GM19240 (cell line): ENCODE measurements at regions not wholly inside any gene's neighbourhood (a gene's known extent, or its start where the extent isn't known, plus 50 kb on each side); places are given as distances from the start of the nearest gene placed in this dataset.
A peak's percentile ranks its signal among the peaks of the same experiment; 100 is the strongest.
"Not testable (repeated sequence)": the region's sequence is repeated elsewhere in the genome, so short reads cannot be mapped to it uniquely, and the experiment has no call there.

Experiments
- DNase-seq: peaks from one replicate; pipeline ENCODE4 v3.0.0; 2011; ENCODE audit warnings: low spot score; ENCODE audit not compliant: insufficient read length

DNA sequence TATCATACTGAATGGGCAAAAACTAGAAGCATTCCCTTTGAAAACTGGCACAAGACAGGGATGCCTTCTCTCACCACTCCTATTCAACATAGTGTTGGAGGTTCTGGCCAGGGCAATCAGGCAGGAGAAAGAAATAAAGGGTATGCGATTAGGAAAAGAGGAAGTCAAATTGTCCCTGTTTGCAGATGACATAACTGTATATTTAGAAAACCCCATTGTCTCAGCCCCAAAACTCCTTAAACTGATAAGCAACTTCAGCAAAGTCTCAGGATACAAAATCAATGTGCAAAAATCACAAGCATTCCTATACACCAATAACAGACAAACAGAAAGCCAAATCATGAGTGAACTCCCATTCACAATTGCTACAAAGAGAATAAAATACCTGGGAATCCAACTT is 52.5 kb upstream of the CCDC71L start:
- not testable (repeated sequence) for DNase-seq

DNA sequence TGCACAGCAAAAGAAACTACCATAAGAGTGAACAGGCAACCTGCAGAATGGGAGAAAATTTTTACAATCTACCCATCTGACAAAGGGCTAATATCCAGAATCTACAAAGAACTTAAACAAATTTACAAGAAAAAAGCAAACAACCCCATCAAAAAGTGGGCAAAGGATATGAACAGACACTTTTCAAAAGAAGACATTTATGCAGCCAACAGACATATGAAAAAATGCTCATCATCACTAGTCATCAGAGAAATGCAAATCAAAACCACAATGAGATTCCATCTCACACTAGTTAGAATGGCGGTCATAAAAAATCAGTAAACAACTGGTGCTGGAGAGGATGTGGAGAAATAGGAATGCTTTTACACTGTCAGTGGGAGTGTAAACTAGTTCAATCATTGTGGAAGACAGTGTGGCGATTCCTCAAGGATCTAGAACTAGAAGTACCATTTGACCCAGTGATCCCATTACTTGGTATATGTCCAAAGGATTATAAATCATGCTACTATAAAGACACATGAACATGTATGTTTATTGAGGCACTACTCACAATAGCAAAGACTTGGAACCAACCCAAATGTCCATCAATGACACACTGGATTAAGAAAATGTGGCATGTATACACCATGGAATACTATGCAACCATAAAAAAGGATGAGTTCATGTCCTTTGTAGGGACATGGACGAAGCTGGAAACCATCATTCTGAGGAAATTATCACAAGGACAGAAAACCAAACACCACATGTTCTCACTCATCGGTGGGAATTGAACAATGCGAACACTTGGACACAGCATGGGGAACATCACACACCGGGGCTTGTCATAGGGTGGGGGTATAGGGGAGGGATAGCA is 53.9 kb upstream of the CCDC71L start:
- DNase-seq: not testable (repeated sequence)

DNA sequence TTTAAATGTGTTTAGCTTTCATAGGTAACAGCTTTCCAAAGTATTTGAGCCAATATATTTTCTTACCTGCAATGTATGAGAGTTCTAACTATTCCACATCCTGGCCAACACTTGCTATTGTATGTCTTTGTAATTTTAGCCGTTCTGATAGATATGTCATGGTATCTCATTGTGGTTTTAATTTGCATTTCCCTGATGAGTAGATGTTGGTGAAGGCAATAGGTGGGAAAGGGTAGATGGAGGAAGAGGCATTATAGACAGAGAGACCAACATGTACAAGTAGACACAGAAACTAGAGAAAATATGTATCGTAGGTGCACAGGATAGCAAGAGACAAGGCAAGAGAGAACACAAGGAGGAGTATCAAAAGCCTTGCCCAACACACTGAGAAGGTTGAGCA is 54.8 kb upstream of the CCDC71L start:
- DNase-seq: no peak

DNA sequence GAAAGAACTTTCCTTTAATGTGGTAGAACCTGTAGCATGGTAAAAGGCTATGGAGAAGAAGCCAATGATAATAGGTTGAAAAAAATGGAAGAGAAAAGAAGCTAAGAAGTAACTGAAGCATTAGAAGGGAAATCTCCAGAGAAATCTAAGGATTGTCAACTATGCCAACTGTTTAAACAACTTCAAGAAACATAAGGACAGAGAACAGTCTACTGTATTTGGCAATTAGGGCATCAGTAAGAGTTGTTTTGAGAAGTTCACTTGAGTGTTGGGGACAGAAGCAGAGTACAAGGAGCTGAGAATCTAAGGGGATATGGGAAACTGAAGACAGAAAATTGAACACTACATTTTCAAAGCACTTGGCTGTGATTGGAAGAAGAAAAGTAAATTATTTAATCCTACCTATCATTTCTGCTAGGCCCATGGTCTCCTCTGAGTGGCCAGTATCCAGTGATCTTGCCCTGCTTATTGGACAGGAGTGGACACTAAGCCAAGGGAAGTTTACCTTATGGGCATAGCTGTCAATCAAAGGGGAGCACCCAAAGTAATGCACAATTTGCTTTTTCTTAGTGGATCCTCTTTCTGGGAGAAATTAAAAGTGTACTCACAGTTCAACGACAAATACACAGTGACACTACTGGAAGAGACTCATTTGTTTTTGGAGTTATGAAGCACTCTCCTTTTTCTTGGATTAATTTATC is 56.4 kb upstream of the CCDC71L start:
- no peak for DNase-seq

DNA sequence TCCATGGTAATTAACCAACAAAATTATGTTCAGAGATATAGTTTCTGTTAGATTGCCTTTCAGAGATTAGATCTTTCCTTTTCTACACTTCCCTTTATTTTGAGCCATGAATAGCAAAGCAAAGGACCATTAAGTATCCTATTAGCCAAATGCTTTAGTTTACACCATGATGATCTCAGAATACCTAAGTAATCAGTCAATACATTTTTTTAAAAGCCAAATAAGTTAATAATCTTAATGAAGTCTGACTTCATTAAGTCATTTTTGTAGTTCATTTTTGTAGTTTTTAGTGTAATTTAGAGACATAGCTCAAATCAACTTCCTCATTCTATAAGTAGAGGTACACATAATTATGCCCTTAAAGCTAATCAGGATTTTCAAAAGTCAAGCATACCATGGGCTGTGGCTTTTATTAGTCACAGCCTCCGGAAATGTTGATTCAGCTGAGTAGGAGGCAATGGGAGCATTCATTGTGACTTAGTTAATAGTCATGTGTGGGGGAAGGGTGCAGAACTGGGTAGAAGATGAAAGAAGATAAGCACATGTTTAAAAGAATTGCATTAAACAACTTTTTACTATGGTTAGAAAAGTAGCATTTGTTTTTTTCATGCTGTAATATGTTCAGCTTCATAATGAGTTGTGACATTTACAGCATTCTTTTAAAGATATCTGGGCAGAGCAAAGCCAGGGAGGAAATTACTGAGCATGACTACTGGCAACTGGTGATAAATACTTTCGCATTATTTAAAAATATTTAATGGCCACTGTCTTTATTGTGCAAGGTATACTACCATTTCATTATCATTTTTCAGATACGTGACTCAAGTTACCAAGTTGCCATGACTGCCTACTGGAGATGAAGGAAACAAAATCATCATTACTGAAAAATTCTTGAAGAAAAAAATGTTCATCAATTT is 57.3 kb upstream of the CCDC71L start:
- no peak for DNase-seq

DNA sequence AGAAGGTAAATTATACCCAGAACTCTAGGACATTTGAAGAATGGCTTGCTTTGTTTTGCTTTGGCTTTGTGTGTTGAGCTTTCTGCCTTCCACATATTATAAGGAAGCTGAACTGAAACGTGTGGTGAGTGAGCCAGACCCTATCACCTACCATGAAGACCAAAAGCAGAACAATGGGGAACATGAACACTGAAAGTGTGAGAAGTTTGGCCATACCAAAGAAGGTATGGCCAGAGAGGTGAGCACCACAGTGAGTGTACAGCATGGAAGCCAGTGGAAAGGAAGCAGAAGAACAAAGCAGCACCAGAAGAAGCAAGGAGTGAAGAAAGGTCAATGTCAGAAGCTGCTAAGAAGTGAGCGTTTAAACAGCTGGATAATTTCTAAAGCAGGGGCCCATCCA is 59.7 kb upstream of the CCDC71L start:
- DNase-seq: no peak

DNA sequence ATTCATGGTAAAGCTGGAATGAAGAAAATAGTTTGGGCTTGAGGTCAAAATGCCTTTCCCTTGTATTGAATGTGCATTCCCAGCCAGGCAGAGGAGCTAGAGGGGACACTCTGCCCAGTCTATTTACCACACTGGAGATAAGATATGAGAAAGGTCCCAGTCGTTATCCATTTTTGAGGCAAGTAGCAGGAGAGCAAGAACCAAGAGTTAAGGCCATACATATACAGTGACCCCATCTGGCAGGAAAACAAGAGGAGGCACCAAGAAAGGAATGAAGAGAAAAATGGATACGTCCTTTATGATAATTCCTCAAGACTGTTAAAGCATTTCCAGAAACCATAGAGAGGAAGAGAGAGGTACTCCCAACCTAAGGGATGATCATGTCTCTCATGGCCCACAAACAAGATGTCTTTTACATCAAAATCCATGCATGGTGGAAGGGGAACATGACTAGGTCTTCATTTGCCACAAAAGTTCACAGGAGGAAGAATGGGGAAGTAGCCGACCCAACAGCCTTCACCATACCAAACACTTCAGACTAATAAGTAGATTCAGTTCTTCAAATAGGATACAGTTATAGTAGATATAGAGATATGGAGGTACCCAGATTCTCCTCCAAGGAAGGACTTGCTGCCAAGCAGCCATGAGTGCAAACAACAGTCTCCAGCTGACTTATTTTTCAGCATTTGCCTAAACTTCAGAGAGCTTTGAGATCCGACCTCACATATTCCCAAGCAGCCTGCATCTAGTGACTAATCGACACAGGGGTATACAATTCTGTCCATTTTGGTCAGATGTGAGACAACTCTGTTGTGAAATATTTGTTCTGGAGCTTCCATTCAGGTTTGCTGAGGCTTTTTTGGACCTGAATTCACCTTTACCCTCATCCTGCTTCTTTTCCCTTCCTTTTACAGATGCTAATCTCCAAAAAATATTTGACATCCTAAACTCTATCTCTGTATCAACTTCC is 61.1 kb upstream of the CCDC71L start:
- DNase-seq: no peak

DNA sequence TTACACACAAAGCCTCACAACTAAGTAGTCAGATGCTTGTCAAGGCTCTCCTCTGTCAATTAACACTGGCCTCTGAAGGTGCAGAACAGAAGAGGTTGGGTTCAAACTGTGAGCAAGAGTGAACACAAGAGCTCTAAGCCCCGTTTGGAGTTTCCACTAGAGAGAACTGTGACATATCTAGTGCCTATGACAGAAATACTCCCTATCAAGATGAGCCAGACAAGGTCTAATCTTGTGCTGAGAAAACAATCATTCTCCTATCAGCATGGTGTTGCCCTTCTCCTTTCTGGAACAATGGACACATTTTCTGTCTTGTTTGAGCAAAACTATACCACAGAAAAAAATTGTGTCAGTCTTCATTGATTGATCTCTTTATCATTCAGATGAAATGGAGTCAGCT is 62.4 kb upstream of the CCDC71L start:
- DNase-seq: no peak

DNA sequence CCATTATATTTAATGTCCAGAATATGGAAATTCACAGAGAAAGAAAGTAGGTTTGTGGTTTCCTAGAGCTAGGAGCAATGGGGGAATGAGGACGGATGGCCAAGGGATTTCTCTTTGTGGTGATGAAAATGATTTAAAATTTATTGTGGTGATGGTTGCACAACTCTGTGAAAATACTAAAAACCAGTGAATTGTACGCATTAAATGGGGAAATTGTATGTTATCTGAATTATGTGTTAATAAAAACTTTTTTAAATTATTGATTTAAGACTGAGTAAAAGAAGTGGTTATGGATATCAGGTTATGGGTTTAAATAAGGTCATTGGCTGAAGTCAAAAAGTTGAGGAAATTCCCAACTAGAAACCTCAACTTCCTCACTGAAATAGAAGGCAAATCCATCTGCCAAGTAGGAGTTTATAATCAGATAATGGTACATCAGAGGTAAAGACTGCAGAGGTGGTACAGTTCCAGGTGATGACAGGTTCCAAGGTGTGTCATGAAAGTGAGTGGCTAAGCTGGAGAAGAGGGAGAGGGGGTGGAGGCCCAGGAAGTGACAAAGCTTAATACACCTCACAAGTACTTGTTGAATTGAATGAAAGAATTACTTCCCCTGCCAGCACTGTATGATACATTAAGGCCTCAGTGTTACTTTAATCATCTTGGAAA is 68.9 kb upstream of the CCDC71L start:
- DNase-seq: no peak

DNA sequence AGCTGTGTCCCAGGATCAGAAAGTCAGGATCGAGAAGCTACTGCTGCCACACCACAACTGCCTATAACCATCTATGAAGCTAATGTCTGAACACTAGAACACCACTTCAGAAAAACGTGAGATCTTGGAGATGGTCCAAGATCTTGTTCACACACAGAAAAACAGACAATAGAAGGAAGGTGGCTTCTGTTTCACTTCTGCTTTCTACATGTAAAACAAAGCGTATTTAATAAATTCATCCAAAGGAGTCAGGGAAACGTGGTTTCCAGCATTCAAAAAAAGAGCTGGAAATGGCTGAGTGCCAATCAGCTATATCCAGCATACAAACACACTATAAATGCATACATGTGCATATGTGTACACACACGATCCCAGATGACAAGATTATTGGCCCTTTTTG is 70.2 kb upstream of the CCDC71L start:
- no peak for DNase-seq

DNA sequence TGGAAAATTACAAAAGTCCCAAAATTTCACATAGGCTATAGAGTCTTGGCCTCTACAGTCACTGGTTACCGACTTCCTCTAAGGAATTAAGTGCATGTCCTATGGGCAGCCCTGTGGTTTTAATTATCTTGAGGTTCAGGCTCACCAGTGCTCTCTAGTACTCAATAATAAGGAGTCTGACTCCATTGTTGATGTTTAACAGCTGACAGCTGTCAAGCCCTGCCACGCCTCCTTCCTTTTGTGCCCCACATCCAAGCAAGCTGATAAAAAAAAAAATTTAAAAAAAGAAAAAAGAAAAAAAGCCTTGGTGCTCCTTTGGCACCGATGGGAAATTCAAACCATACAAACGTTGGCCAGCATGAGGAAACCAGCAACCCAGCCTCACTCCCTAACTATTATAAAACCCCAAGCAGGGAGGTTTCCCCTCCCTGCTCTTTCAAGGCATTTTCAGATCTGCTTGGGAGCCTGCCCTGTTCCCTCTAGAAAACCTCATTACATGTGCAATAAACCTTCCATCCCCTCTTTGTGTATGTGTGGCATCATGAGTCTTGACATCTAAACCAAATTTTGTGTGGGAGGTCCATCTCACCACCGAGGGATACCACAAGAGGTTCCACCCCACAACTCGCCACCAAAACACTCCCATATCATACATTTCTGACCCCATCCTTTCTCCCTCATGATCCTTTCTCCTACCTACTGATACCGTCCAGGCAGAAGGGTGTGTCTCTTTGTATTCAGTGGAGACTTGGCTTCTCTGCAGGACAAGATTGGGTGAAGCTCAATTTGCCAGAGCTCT is 70.9 kb upstream of the CCDC71L start:
- no peak for DNase-seq

DNA sequence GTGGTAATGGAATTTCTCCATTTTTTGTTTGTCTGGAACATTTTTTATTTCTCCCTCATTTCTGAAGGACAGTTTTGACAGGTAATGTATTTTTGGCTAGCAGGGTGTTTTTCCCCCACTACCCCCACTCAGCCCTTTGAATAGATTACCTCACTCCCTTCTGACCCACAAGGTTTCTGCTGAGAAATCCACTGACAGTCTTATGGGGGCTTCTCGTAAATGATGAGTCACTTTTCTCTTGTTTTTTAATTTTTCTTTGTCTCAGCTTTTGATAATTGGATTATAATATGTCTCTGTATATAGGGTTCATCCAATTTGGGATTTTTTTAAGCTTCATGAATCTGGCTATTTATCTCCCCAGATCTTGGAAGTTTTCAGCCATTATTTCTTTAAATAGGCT is 74.7 kb upstream of the CCDC71L start:
- no peak for DNase-seq

DNA sequence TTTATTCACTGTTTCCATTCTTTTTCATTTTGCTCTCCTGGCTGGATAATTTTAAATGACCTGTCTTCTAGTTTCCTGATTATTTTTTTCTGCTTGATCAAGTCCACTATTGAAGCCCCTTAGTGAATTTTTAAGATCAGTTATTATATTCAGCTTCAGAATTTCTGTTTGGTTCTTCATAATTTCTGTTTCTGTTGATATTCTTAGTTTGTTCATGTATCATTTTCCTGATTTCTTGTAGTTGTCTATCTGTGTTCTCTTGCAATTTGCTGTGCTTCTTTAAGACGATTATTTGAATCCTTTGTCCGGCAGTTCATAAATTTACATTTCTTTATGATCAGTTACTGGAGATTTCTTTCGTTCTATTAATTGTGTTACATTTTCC is 75.2 kb upstream of the CCDC71L start:
- DNase-seq: no peak

DNA sequence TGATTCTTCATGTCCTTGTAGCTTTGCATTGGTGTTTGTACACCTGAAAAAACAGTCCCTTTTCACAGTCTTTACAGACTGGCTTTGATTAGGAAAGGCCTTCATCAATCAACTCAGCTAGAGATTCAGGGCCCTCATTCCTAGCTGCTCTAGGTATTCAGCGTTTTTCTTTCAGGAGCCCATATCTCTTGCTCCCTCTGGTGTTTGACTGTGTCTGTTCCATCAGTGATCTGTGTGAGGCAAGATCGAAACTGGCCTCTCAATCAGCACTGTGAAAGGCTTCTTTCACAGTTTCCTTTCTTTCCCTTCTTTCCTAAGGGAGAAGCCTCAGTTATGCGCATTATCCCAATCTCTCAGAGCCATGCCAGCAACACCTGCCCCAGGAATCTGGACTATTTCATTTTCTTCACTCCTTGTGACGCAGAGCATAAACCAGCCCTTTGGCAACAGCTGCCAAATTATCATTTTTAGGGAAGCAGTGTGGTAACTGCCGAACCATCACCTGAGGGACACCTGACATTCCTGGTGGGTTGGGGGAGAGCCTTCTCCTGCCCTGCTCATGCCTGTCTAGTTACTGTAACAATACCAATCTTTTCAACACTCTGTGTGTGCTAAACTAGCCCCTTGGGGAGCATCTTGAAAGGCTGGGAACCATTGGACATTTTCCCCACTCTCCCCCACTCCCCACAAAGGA is 75.7 kb upstream of the CCDC71L start:
- peak; percentile 19 for DNase-seq

DNA sequence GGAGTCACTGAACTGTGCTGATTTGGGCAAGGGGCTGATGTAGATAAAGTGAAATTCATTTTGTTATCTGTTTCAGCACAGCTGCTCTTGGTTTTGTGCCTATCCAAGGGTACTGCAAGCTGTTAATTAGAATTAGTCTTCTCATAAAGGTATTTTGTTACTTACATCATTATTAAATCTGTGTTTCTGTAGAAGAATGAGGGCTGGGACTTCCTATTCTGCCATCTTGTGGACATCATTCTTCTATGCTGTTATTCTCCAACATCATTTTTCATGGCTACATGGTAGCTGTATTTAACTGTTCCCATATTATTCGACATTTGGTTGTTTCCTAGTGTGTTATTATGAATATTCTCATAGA is 76.2 kb upstream of the CCDC71L start:
- no peak for DNase-seq

DNA sequence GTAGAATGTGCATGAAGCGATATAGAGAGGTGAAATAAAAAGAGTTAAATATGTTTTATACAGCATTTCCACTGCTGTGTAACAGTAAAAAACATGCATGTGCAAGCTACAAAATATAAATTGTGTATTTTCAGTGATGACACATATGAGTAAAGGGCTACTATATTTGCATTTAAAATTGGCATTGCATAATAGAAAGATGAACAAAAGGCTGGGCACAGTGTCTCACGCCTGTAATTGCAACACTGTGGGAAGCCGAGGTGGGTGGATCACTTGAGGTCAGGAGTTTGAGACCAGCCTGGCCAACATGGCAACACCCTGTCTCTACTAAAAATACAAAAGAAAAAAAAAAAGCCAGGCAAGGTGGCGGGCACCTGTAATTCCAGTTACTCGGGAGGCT is 79.8 kb upstream of the CCDC71L start:
- DNase-seq: no peak

DNA sequence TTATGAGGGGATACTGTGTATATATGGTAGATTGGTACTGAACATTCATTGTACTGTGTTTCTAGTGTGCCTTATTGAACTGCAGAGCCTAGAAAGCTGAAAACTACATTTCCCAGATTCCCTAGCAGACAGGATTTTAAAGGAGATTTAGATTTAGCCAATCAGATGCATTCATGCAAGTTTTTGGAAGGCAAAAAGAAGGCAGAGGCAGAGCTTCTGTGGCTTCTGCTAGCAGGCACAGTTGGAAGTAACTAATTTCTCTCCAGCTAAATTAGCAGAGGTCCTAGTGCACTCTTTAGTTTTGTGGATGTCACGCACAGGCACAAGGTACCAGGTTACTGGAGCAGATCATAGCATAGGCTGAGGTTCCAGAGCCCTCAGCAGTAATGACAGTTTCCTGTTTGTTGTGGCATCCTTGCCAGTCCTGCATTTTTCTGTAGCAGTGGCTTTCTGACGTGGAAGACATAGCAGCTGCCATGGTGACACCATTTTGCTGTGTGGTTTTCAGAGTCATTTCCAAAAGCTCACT is 83.7 kb upstream of the CCDC71L start:
- no peak for DNase-seq

DNA sequence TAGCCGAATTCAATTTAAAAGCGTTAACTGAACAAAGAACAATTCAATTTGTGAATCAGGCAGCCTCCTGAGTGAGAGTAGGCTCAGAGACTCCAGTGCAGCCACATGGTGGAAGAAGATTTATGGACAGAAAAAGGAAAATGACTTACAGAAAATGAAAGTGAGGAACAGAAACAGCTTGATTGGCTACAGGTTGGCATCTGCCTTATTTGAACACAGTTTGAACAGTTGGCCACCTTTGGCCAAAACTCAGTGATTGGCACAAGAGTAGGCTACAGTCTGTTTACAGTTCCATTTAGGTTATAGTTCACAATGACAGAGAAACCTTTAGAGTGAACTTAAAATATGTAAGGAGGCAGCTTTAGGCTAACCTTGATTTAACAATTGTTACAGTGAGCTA is 86.3 kb upstream of the CCDC71L start:
- not testable (repeated sequence) for DNase-seq

DNA sequence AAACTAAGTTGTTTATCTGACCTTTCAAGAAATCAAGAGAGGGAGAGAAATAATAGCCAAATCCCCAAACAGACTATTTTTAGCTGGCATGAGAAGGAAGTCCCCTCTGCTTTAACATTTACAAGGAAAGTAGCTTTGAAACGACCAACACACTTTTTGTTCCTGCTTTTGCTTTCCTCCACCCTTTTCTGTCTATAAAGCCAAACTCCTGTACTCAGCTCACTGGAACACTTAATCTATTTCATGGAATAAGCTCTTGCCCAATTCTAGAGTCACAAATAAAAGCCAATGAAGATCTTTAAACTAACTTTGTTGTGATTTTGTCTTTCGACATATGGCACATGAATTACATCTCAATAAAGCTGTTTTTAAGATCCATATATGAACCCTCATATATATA is 86.8 kb upstream of the CCDC71L start:
- no peak for DNase-seq
